ENCODE measurements at regions not wholly inside any gene's neighbourhood (a gene's known extent, or its start where the extent isn't known, plus 50 kb on each side); places are given as distances from the start of the nearest gene placed in this dataset.
A peak's percentile ranks its signal among the peaks of the same experiment; 100 is the strongest.

DNA sequence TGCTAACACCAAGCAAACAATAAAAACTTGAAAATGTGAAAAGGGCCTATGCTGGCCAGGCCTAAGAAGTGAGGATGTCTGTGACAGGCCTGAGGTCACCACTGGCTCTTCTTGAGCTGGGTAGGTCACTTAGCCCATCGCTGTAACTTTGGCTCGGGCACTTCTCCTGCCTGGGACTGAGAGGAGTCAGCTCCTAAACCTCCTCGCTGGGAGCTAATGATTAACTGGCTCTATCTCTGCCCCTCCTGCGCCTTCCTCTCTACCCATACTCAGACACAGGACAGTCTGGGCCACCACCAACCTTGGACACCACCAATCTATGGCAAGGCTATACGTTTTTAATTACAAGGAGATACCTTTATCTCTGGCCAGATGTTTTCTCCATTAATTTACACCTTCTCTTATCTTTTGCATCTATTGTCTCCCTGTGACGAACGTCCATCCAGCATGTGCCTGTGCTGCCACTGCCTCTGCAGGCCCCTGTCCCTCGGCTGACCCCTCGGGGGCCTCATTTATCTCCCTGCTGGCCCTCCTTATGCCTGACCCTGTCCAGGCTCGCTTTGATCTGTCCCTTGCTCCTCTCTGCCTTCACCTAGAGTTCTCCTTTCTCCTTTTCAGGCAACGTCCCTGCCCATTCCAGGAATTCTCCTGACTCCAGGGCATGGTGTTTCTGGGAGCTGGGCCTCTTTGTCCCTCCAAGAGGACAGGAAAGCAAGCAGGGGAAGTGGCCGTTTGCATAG is 149.1 kb upstream of the GATA6 start:
- Histone ChIP-seq H4K8ac (replicated peaks; ENCODE audit: insufficient read length, low read depth, low read length) (no peak overlapping the region), H3K23ac (ENCODE audit: insufficient read length, low read depth, low read length) (no peak overlapping the region), H3K79me2 (ENCODE audit: insufficient read depth, low read length) (no peaks in the 10 kb centered on the region), H3K14ac (ENCODE audit: insufficient read depth, low read length) (no peak overlapping the region), H2BK5ac (ENCODE audit: insufficient read length, low read length) (no peak overlapping the region), H2BK12ac (ENCODE audit: insufficient read length, low read depth, low read length) (no peak overlapping the region), H2BK120ac (ENCODE audit: low read depth, low read length, poor library complexity, severe bottlenecking) (no peak overlapping the region), H4K91ac (ENCODE audit: insufficient read length, low read depth, low read length) (no peak overlapping the region), H2BK15ac (ENCODE audit: low read depth, low read length) (no peak overlapping the region), H3K56ac (ENCODE audit: insufficient read length, low read depth, low read length) (no peak overlapping the region), H3K9ac (ENCODE audit: extremely low read depth, insufficient read length, low read length) (no peak overlapping the region), H3K23me2 (ENCODE audit: insufficient read length, low read depth, low read length, poor library complexity, severe bottlenecking) (no peaks in the 10 kb centered on the region), H3K9me3 (ENCODE audit: control insufficient read depth, low read depth, low read length) (no peaks in the 10 kb centered on the region), H3T11ph (ENCODE audit: low read length) (no peak overlapping the region), H3K27me3 (ENCODE audit: insufficient read depth, low read length) (no peaks in the 10 kb centered on the region), H2BK20ac (ENCODE audit: low read depth, low read length, poor library complexity, severe bottlenecking) (no peak overlapping the region), H2AK5ac (ENCODE audit: insufficient read length, low read length) (no peak overlapping the region), H3K79me1 (ENCODE audit: insufficient read depth, low read depth, low read length, poor library complexity, severe bottlenecking) (no peaks in the 10 kb centered on the region), H3K27ac (ENCODE audit: insufficient read length, low read depth, low read length) (no peak overlapping the region), H4K5ac (ENCODE audit: insufficient read length, low read depth, low read length) (peak overlapping the region; percentile 14), H3K4me2 (ENCODE audit: insufficient read depth, insufficient read length, low read length) (no peak overlapping the region), H3K4ac (ENCODE audit: low read depth, low read length) (no peak overlapping the region), H3K4me1 (ENCODE audit: insufficient read depth, low read length) (no peaks in the 10 kb centered on the region), H4K20me1 (ENCODE audit: control insufficient read depth, insufficient read depth, insufficient read length) (no peaks in the 10 kb centered on the region), H3K18ac (ENCODE audit: insufficient read length, low read depth, low read length) (no peak overlapping the region), H2AFZ (ENCODE audit: low read length) (no peak overlapping the region)
- Mint-ChIP-seq H3K9me3 (peaks cover 0 to 4% of the 10 kb centered on the region in 2 experiments; a peak in 2 of 5 replicates), H3K36me3 (ENCODE audit: insufficient read depth in 1 of 3, low read depth in 3 of 3) (peaks cover 0 to 1% (median 0%) of the 10 kb centered on the region in 3 experiments; a peak in 1 of 7 replicates), H3K4me3 (no peak overlapping the region), H3K4me1 (peaks cover 7 to 8% of the 10 kb centered on the region in 2 experiments), H3K27ac (peak overlapping the region in 1 of 3 experiments; percentile 59; a peak in 2 of 7 replicates), H3K27me3 (ENCODE audit: low read depth) (peaks cover 5% of the 10 kb centered on the region)
- no CpG with 5 or more reads among the region's 12 CpGs for WGBS (ENCODE audit: extremely low coverage, insufficient read length, low lambda C conversion rate)
- no peak for DNase-seq
- TF ChIP-seq, protein P1, sequence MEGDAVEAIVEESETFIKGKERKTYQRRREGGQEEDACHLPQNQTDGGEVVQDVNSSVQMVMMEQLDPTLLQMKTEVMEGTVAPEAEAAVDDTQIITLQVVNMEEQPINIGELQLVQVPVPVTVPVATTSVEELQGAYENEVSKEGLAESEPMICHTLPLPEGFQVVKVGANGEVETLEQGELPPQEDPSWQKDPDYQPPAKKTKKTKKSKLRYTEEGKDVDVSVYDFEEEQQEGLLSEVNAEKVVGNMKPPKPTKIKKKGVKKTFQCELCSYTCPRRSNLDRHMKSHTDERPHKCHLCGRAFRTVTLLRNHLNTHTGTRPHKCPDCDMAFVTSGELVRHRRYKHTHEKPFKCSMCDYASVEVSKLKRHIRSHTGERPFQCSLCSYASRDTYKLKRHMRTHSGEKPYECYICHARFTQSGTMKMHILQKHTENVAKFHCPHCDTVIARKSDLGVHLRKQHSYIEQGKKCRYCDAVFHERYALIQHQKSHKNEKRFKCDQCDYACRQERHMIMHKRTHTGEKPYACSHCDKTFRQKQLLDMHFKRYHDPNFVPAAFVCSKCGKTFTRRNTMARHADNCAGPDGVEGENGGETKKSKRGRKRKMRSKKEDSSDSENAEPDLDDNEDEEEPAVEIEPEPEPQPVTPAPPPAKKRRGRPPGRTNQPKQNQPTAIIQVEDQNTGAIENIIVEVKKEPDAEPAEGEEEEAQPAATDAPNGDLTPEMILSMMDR (conservative IDR thresholded peaks at IDR 0.05): no peak

Measured in H9 (cell line).